Choroid plexus epithelial cell (primary cell): ENCODE measurements at regions not wholly inside any gene's neighbourhood (a gene's known extent, or its start where the extent isn't known, plus 50 kb on each side); places are given as distances from the start of the nearest gene placed in this dataset.

Experiments used
- DNase-seq: peaks from one replicate; pipeline ENCODE4 v3.0.0-alpha.2; 2010; ENCODE audit warnings: low read depth
- H3K4me3 ChIP-seq: 2 replicates; pipeline ENCODE4 v1.5.1; 2011; ENCODE audit warnings: low read depth, mild to moderate bottlenecking, control low read depth, low read length, moderate library complexity
- CTCF ChIP-seq: conservative IDR thresholded peaks from 2 replicates; pipeline ENCODE4 v1.5.1; 2011; ENCODE audit warnings: low read depth, mild to moderate bottlenecking, control low read depth, inconsistent platforms, low read length, moderate library complexity

DNA sequence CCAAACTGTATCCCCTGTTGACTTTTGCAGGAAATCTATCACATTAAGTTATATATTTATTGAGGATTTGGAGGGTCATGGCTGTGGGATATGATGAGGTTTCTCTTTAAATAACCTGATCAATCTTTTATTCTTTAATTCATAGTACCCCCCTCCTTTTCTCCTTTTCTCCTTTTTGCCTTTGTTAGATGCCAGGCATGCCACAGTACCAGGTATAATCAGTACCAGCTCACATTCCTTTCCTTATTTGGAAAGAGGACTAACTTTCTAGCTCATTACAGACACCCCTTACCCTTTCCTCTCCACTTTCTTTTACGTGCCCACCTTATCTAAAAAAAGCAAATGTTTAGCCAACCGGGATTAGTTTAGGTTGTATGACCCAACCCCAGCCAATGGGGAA, 326.4 kb upstream of the NAALADL2 start:
- no peak for DNase-seq
- TF ChIP-seq CTCF, result no peak
- no peak overlapping the region for H3K4me3 ChIP-seq

GRCh38 chr3:174533286-174533685, 325.8 kb upstream of the NAALADL2 start:
- H3K4me3 ChIP-seq, result no peak overlapping the region
- peak; percentile 40 for DNase-seq
- TF ChIP-seq CTCF, result no peak

- no peak for TF ChIP-seq CTCF
- DNase-seq, result no peak
- H3K4me3 ChIP-seq, result no peak overlapping the region
These were observed 322.8 kb upstream of the NAALADL2 start for GRCh38 chr3:174536319-174536718.

- no peak for DNase-seq
- TF ChIP-seq CTCF, result no peak
- H3K4me3 ChIP-seq, result no peak overlapping the region
These were observed 321.0 kb upstream of the NAALADL2 start for GRCh38 chr3:174538151-174538550.

GRCh38 chr3:174540116-174540908, 318.8 kb upstream of the NAALADL2 start:
- DNase-seq, result no peak

GRCh38 chr3:174541708-174542315, 317.3 kb upstream of the NAALADL2 start:
- peak; percentile 7 for DNase-seq
- no peak overlapping the region for H3K4me3 ChIP-seq
- TF ChIP-seq CTCF, result no peak

More at GRCh38 chr3:174540116-174540908, 318.8 kb upstream of the NAALADL2 start:
- no peak overlapping the region for H3K4me3 ChIP-seq
- TF ChIP-seq CTCF, result no peak
